ENCODE measurements at regions not wholly inside any gene's neighbourhood (a gene's known extent, or its start where the extent isn't known, plus 50 kb on each side); places are given as distances from the start of the nearest gene placed in this dataset.

DNA sequence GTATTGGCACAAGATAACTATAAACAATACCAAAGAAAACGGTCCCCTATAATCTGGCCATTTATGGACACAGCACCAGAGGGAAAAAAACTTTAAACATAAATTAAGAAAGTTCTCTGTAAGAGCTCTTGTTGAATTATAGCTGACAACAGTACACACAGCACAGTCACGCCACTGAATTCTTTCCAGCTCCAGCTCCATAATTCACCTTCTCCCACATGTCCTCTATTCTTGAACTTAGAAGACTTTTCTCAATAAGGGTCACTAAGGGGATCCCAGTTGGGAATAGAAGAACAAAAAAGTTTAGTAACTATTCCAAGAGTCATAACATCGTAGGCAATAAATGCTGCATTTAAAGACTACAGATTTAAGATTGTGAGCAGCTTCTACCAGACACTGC, 124.6 kb upstream of the CYP1B1 start:
- Mint-ChIP-seq H3K36me3 (no peaks in the 10 kb centered on the region), H3K27me3 (peaks cover 18% of the 10 kb centered on the region), H3K4me3 (no peak overlapping the region), H3K4me1 (ENCODE audit: low read depth) (no peaks in the 10 kb centered on the region), H3K9me3 (no peaks in the 10 kb centered on the region), H3K27ac (no peak overlapping the region)
- intact Hi-C loops (cut with micrococcal nuclease) = no loop called here
- no peak for DNase-seq
- POLR2A ChIA-PET = no interaction called here
- CTCF ChIA-PET = no interaction called here

DNA sequence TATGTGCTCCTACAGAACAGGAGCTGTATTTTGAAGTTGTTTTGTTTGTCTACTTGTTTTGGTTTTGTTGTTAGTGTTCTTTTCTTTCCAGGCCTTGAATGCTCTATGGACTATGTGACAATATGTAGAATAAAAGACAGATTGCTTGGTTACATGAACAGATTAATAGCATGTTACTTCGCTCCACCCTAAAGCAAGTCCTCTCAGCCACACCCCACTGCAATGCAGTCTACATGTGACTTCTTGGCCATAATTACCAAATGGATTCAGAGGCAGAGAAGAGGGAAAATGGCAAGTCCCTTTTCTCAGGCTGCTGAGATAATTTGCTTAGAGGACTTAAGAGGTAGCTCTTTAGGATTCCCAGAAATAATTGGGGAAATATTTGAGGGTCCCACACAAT, 123.2 kb upstream of the CYP1B1 start:
- intact Hi-C loops (cut with micrococcal nuclease) = no loop called here
- Mint-ChIP-seq H3K9me3 (no peaks in the 10 kb centered on the region), H3K36me3 (no peaks in the 10 kb centered on the region), H3K27me3 (peaks cover 14% of the 10 kb centered on the region), H3K27ac (no peak overlapping the region), H3K4me3 (no peak overlapping the region), H3K4me1 (ENCODE audit: low read depth) (no peaks in the 10 kb centered on the region)
- CTCF ChIA-PET = no interaction called here
- POLR2A ChIA-PET = no interaction called here
- no peak for DNase-seq

DNA sequence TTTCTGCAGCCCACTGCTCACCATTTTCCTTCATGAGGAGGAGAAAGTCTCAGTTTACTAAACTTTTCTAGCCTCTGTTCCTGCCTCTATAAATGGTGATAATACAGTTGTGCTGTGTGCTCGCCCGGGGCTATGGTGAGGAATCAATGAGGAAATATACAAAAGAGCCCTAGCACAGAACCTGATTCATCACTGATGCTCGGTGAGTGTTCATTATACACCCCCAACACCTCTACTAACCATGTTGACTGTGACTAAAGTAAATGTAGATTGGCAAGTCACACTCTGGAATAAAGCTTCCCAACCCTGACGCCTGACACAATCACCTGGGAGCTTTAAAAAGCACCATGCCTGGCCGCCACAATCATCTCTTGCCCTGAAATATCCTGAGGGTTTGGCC, 118.8 kb upstream of the CYP1B1 start:
- Mint-ChIP-seq H3K4me3 (no peak overlapping the region), H3K36me3 (no peaks in the 10 kb centered on the region), H3K9me3 (no peaks in the 10 kb centered on the region), H3K27me3 (no peaks in the 10 kb centered on the region), H3K4me1 (ENCODE audit: low read depth) (no peaks in the 10 kb centered on the region), H3K27ac (no peak overlapping the region)
- intact Hi-C loops (cut with micrococcal nuclease) = no loop called here
- no peak for DNase-seq
- ChIA-PET CTCF (no interaction called here), POLR2A (no interaction called here)

DNA sequence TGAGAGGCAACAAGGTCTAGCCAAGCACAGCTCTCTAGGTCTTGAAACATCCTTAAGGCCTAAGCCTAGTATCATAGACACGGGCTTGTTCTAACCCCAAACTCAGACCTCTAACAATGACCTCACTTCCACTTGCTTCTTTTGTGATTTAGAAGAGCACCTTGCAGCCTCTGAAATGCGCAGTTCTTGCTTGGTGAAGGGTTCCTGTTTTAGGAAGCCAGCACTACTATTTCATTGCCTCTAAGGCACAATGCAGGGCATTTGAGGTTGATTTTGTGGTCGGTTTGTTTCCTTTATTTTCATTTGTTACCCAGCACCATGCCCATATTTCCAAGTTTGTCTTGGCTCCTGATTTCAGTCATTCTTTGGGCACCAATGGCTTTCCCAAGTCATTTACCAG, 117.0 kb upstream of the CYP1B1 start:
- POLR2A ChIA-PET = no interaction called here
- Mint-ChIP-seq H3K4me3 (no peak overlapping the region), H3K9me3 (no peaks in the 10 kb centered on the region), H3K36me3 (no peaks in the 10 kb centered on the region), H3K27me3 (no peaks in the 10 kb centered on the region), H3K27ac (no peak overlapping the region), H3K4me1 (ENCODE audit: low read depth) (no peaks in the 10 kb centered on the region)
- intact Hi-C loops (cut with micrococcal nuclease) = no loop called here
- CTCF ChIA-PET = interaction anchor here (0.5 kb wide), 1 partner anchor 28 kb away, joined by 3 read pairs; no protein-coding TSS in a partner anchor
- DNase-seq = no peak

DNA sequence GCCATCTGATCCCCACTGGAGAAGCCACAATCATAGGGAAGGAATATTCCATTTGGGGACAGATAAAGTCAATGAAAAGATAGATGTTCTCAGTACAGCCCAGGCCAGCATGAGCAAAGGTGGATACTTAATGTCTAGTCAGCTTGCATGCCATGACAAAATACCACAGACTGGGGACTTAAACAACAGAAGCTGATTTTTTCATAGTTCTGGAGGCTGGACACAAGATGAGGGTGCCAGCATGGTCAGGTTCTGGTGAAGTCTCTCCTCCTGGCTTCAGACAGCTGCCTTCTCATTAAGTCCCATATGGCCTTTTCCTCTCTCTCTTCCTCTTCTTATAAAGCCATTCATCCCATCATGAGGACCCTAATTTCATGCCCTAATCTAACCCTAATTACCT, 116.1 kb upstream of the CYP1B1 start:
- Mint-ChIP-seq H3K4me1 (ENCODE audit: low read depth) (no peaks in the 10 kb centered on the region), H3K9me3 (no peaks in the 10 kb centered on the region), H3K27ac (no peak overlapping the region), H3K4me3 (no peak overlapping the region), H3K36me3 (no peaks in the 10 kb centered on the region), H3K27me3 (no peaks in the 10 kb centered on the region)
- DNase-seq = no peak
- ChIA-PET POLR2A (no interaction called here), CTCF (interaction anchor here (0.6 kb wide), 1 partner anchor 1909 kb away, joined by 3 read pairs; no protein-coding TSS in a partner anchor)
- intact Hi-C loops (cut with micrococcal nuclease) = no loop called here

DNA sequence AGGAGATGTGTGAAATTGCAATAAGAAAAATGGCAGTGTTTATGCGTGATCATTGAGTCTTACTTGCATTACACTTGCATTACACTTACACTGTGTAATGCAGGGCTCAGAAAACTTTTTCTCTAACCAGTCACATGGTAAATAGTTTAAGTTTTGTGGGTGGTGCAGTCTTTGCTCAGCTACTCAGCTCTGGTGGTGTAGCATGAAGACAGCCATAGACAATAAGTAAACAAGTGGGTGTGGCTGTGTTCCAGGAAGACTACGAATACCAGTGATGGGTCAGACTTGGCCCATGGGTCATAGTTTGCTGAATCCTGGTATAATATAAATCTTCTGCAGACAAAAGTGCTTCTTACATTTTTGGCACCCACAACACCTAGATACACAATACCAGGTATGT, 115.6 kb upstream of the CYP1B1 start:
- intact Hi-C loops (cut with micrococcal nuclease) = no loop called here
- no peak for DNase-seq
- no peak overlapping the region for H3K27ac Mint-ChIP-seq
- CTCF ChIA-PET = no interaction called here
- H3K9me3 Mint-ChIP-seq = no peaks in the 10 kb centered on the region
- no peaks in the 10 kb centered on the region for H3K27me3 Mint-ChIP-seq
- POLR2A ChIA-PET = no interaction called here
- H3K36me3 Mint-ChIP-seq = no peaks in the 10 kb centered on the region
- no peaks in the 10 kb centered on the region for H3K4me1 Mint-ChIP-seq (ENCODE audit: low read depth)
- no peak overlapping the region for H3K4me3 Mint-ChIP-seq

DNA sequence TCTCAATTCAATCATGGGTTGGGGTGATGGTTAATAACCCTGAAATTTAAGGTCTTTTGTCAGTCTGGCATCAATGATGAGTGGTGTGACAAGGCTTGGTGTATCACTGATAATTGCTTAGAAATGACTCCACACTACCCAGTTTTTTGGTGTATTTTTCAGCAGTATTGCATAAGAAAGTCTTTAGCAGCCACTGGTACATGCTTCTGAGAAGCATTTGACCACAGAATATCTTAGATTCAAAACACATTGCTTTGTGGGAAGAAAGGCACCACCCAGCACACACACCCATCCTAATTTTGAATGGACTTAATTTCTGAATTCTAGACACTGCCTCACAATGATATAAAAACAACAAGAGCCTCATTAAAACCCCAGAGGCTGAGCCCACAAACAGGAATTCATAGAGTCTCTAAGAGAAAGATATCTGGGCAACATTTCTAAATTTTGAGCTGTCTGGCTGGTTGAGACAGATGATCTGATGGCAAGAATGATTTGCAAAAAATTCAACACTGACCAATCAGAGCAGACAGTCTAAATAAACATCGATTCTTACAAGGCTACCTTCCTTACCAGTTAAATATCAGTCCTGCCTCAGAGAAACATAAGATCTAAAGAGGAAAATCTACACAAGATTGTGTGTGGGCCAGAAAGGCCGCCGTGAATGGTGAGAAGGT, 114.7 kb upstream of the CYP1B1 start:
- Mint-ChIP-seq H3K9me3 (no peaks in the 10 kb centered on the region), H3K27me3 (no peaks in the 10 kb centered on the region), H3K27ac (no peak overlapping the region), H3K36me3 (no peaks in the 10 kb centered on the region), H3K4me3 (no peak overlapping the region), H3K4me1 (ENCODE audit: low read depth) (no peaks in the 10 kb centered on the region)
- ChIA-PET POLR2A (no interaction called here), CTCF (no interaction called here)
- no peak for DNase-seq
- intact Hi-C loops (cut with micrococcal nuclease) = no loop called here

DNA sequence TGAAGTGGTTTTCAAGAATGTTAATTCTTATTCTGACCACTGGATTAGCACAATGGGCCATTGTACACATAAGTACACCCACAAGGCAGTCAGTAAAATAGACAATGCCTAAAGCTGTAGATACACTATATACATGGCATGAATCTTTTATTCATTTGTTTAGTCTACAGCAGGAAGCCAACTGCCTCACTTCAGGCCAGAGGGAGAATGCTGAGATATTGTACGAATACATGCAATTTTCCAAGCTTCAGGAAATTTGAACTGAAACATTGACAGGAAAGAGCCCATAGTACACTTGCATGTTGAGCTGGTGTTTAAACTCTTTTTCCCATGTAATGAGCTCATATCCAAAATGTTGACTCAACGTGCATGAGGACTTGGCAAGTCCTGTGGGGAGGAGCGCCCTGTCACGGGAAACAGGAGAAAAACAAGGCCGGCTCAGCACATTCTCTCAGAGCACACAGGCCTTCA, 111.6 kb upstream of the CYP1B1 start:
- no peaks in the 10 kb centered on the region for H3K4me1 Mint-ChIP-seq (ENCODE audit: low read depth)
- POLR2A ChIA-PET = no interaction called here
- intact Hi-C loops (cut with micrococcal nuclease) = no loop called here
- CTCF ChIA-PET = no interaction called here
- no peaks in the 10 kb centered on the region for H3K36me3 Mint-ChIP-seq
- H3K4me3 Mint-ChIP-seq = no peak overlapping the region
- H3K27me3 Mint-ChIP-seq = no peaks in the 10 kb centered on the region
- no peak overlapping the region for H3K27ac Mint-ChIP-seq
- no peaks in the 10 kb centered on the region for H3K9me3 Mint-ChIP-seq
- DNase-seq = no peak

DNA sequence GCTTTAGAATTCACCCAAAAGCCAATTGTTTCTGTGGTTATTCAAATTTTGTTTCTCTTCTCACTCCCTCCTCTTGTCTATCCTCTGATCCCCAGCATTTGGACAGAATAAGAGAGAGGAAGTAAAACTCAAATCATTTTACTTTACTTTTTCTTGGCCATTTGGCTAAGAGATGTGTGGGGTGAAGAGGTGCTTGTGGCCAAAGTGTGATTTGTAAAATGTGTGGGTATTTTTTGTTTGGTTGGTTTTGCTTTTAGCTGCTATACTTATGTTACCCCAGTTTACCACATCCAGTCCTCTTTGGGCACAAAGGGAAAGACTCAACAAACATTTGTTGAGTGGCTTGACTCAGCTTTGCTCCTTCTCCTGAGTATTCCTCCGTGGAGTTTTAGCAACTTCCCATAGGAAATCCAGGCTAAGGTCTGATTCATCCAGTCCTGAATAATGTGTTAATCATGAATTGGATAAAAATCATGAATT, 109.1 kb upstream of the CYP1B1 start:
- intact Hi-C loops (cut with micrococcal nuclease) = no loop called here
- H3K27ac Mint-ChIP-seq = no peak overlapping the region
- ChIA-PET POLR2A (no interaction called here), CTCF (no interaction called here)
- DNase-seq = no peak
- no peak overlapping the region for H3K4me3 Mint-ChIP-seq
- no peaks in the 10 kb centered on the region for H3K9me3 Mint-ChIP-seq
- no peaks in the 10 kb centered on the region for H3K36me3 Mint-ChIP-seq
- H3K4me1 Mint-ChIP-seq (ENCODE audit: low read depth) = no peaks in the 10 kb centered on the region
- H3K27me3 Mint-ChIP-seq = peaks cover 4% of the 10 kb centered on the region

DNA sequence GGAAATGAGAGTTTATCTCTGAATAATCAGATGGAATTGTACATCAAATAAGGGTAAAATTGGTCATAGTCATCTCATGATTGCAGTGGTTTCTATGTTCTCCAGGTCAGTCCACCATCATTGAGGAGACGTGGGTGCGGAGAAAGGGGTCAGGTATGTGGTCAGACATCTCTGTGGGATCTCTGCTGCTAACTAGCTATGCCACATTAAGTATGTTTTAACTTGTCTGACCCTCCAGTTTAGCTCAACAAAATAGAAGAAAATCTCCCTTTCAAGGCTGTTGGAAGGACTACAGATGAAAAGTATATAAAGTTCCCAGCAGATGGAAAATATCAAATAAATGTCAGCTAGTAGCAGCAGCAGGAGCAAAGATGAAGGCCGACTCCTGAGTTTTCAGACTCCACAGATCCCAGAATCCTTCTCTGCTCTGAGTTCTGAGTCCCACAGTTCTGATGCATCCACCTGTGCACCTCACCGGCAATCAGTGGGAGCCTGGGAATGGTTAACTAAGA, 106.6 kb upstream of the CYP1B1 start:
- no peak overlapping the region for H3K27ac Mint-ChIP-seq
- CTCF ChIA-PET = no interaction called here
- no peaks in the 10 kb centered on the region for H3K9me3 Mint-ChIP-seq

DNA sequence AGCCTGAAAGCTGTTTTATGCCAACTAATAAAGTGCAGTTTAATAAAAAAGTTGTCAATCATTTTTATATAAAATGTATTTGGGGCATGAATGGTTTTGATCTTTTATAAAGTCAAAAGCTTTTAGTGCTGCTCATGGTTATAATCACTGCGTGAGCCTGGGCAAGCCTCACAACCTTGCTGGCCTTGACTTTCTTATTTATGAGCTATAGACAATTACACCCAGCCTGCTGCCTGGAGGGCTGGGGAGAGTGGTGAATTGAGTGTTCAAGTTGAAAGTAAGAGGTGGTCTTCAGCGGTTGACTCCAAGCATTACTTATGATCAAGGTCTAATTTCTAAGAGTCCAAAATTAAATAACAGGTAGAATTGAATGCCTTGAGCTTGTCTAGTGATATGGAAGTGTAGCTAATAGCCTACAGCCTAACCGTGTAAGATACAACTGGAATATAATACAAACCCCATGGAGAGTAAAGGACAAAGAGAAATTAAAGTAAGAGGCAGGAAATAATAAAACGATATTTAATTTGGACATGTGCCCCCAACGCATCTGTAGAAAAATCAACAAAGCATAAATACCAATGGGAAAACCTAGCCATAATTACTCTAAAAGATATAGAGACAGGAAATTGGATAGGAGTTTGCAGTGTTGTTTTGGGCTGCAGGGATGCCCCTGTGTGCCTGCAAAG, 106.0 kb upstream of the CYP1B1 start:
- Mint-ChIP-seq H3K9me3 (no peaks in the 10 kb centered on the region), H3K27ac (no peak overlapping the region), H3K36me3 (no peaks in the 10 kb centered on the region), H3K27me3 (peaks cover 11% of the 10 kb centered on the region), H3K4me1 (ENCODE audit: low read depth) (no peaks in the 10 kb centered on the region), H3K4me3 (no peak overlapping the region)
- DNase-seq = no peak
- intact Hi-C loops (cut with micrococcal nuclease) = no loop called here
- CTCF ChIA-PET = no interaction called here
- POLR2A ChIA-PET = no interaction called here

More for the DNA sequence above, 106.6 kb upstream of the CYP1B1 start:
- no peak for DNase-seq
- no peaks in the 10 kb centered on the region for H3K4me1 Mint-ChIP-seq (ENCODE audit: low read depth)
- intact Hi-C loops (cut with micrococcal nuclease) = no loop called here
- H3K4me3 Mint-ChIP-seq = no peak overlapping the region
- peaks cover 10% of the 10 kb centered on the region for H3K27me3 Mint-ChIP-seq
- H3K36me3 Mint-ChIP-seq = no peaks in the 10 kb centered on the region
- POLR2A ChIA-PET = no interaction called here

DNA sequence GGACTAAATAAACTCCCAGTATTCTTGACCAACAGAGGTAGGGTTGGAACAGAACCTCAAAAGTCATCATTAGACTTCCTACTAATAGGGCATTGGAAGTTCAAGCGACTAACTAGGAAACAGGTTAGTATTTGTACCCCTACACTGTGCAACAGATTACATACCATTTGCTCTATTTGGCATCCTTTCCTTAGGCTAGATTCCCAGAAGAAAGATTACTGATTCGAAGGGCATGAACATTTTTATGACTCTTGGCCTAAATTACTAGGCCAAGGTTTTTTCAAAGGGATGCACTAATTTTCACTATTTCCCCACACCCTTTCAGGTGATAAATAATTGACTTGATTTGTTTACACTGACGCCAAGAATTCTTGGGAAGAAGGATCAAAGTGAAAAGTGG, 104.8 kb upstream of the CYP1B1 start:
- DNase-seq = no peak
- Mint-ChIP-seq H3K27ac (no peak overlapping the region), H3K4me1 (ENCODE audit: low read depth) (no peaks in the 10 kb centered on the region), H3K9me3 (no peaks in the 10 kb centered on the region), H3K36me3 (no peaks in the 10 kb centered on the region), H3K27me3 (peaks cover 13% of the 10 kb centered on the region), H3K4me3 (no peak overlapping the region)
- ChIA-PET CTCF (no interaction called here), POLR2A (no interaction called here)
- intact Hi-C loops (cut with micrococcal nuclease) = no loop called here

Measured in activated CD4-positive, alpha-beta memory T cell treated with anti-CD3 and anti-CD28 coated beads for 36 hours (primary cell).